MCF 10A (cell line): ENCODE measurements at regions not wholly inside any gene's neighbourhood (a gene's known extent, or its start where the extent isn't known, plus 50 kb on each side); places are given as distances from the start of the nearest gene placed in this dataset.

ENCODE experiments used
- BruUV-seq: library from RNA; stranded (reverse); fragments of 400-500 nt; replicated peaks from 2 replicates; lab custom pipeline; 2021; lab: Mats Ljungman, UMichigan
- CTCF ChIA-PET: fragments of 300-600 bp; sonication (Branson Sonifier 250); formaldehyde crosslinking; extraction: SDS; loops from one replicate; lab custom pipeline; 2021; ENCODE audit warnings: antibody characterized with exemption, inconsistent platforms; lab: Yijun Ruan, JAX
- POLR2A ChIA-PET: fragments of 300-600, 350-650 bp; sonication (Branson Sonifier 250); formaldehyde crosslinking; extraction: SDS; loops from one replicate; lab custom pipeline; 2020; ENCODE audit warnings: antibody characterized with exemption, inconsistent platforms; lab: Yijun Ruan, JAX
- DNase-seq: peaks from one replicate; pipeline ENCODE4 v3.0.0-alpha.2; 2018; ENCODE audit not compliant: unreplicated experiment
- H3K27ac Mint-ChIP-seq: one replicate; pipeline ENCODE4 v1.8.0; 2022; ENCODE audit warnings: mild to moderate bottlenecking, low read depth, mixed read lengths; ENCODE audit not compliant: unreplicated experiment
- H3K27me3 Mint-ChIP-seq: one replicate; pipeline ENCODE4 v1.8.0; 2022; ENCODE audit warnings: mixed read lengths; ENCODE audit not compliant: insufficient read depth, unreplicated experiment
- H3K36me3 Mint-ChIP-seq: one replicate; pipeline ENCODE4 v1.8.0; 2022; ENCODE audit warnings: mild to moderate bottlenecking, moderate library complexity, mixed read lengths; ENCODE audit not compliant: insufficient read depth, unreplicated experiment
- H3K4me1 Mint-ChIP-seq: one replicate; pipeline ENCODE4 v1.8.0; 2022; ENCODE audit warnings: mixed read lengths; ENCODE audit not compliant: insufficient read depth, unreplicated experiment
- H3K4me3 Mint-ChIP-seq: one replicate; pipeline ENCODE4 v1.8.0; 2022; ENCODE audit warnings: mild to moderate bottlenecking, moderate library complexity, mixed read lengths; ENCODE audit not compliant: unreplicated experiment
- H3K9me3 Mint-ChIP-seq: one replicate; pipeline ENCODE4 v1.8.0; 2022; ENCODE audit warnings: mixed read lengths; ENCODE audit not compliant: unreplicated experiment
- intact Hi-C: fragments of 100-400 bp; cut with micrococcal nuclease; formaldehyde crosslinking; loops from 2 replicates; pipeline ENCODE4 v1.14.1; 2022
- TF ChIP-seq, protein P1 (sequence below): fragments of 200-600 bp; IDR thresholded peaks from one replicate; pipeline ENCODE4 v1.8.0; 2022; ENCODE audit warnings: antibody characterized with exemption, mild to moderate bottlenecking; ENCODE audit not compliant: unreplicated experiment

DNA sequence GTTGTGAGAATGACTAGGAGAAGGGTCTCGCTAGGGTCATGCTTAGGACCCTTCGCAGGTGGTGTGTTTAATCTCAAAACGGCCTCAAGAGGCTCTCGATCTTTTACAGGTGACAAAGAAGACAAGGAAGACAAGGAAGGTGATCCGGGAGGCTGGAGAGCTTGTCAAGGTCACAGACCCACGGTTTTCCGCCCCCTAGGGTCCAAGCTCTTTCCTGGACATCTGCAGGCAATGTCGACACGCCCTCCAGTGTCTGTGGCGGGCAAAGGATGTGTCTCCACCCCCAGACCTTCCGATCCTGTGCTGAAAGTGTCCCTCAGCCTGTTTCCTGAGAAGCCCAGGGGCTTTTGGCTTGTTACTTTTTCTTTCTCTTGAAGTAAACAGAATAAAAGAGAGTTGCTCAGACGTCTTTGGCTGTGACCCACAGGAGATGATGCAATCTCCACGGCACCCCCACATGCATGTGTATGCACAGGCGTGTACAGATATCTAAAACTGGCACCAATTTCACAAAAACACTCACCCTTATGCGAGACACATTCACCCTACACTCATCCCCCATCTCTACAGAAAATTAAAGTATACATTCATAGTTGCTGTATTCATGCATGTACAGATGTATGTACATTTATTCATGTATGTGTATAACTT lies 108.8 kb downstream of the KLF13 start:
- Mint-ChIP-seq H3K36me3 (no peaks in the 10 kb centered on the region), H3K4me3 (peak overlapping the region; percentile 26), H3K27ac (peak overlapping the region; percentile 90), H3K4me1 (peaks cover 15% of the 10 kb centered on the region), H3K9me3 (no peaks in the 10 kb centered on the region), H3K27me3 (no peaks in the 10 kb centered on the region)
- TF ChIP-seq, protein P1, sequence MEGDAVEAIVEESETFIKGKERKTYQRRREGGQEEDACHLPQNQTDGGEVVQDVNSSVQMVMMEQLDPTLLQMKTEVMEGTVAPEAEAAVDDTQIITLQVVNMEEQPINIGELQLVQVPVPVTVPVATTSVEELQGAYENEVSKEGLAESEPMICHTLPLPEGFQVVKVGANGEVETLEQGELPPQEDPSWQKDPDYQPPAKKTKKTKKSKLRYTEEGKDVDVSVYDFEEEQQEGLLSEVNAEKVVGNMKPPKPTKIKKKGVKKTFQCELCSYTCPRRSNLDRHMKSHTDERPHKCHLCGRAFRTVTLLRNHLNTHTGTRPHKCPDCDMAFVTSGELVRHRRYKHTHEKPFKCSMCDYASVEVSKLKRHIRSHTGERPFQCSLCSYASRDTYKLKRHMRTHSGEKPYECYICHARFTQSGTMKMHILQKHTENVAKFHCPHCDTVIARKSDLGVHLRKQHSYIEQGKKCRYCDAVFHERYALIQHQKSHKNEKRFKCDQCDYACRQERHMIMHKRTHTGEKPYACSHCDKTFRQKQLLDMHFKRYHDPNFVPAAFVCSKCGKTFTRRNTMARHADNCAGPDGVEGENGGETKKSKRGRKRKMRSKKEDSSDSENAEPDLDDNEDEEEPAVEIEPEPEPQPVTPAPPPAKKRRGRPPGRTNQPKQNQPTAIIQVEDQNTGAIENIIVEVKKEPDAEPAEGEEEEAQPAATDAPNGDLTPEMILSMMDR = peak; percentile 50
- intact Hi-C loops = loop anchor here (1.0 to 2.0 kb wide), 4 partner anchors 53 to 220 kb away; partner anchors contain the start of gene KLF13
- ChIA-PET POLR2A (interaction anchor here (0.6 to 2.6 kb wide), 18 partner anchors 10 to 220 kb away, joined by 3 to 13 read pairs (median 4); partner anchors contain the start of gene KLF13), CTCF (interaction anchor here (0.6 to 9.0 kb wide), 22 partner anchors 16 to 813 kb away, joined by 3 to 116 read pairs (median 4); partner anchors contain the start of gene KLF13)
- peak; percentile 89 for DNase-seq
- BruUV-seq = no TSS peak

DNA sequence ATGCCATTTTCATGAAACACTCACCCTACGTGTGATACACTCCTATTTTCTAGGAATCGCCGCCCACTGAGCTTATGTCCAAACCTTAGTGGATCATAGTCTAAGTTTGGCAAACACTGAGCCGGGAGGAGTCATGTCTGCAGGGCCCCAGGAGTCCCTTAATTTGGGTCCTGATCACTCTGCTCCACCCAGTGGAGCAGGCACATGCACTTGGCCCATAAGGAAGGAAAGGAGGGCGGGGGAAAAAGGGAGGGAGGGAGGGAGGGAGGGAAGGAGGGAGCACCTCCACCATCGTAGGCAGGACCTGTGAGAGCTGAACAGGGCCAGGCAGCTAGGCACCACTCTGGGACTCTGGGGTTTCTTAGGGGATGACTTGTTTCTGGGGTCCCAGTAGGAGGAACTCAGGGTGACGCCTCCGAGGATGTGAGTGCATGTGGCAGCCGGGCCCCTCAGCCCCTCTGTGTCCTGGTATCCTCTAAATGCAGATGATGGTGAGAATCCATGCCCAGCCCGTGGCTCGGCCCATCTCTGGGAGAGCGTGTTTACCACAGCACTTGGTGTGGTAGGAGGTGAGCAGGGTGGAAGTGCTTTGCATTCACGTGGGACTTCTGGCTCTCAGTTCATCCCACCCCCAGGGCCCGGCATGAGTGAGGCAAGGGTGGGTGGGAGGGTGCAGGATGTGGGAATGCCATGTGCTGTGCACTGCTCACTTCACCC lies 109.4 kb downstream of the KLF13 start:
- POLR2A ChIA-PET = interaction anchor here (0.6 to 2.6 kb wide), 15 partner anchors 10 to 221 kb away, joined by 3 to 13 read pairs (median 4); partner anchors contain the start of gene KLF13
- CTCF ChIA-PET = interaction anchor here (0.5 to 9.0 kb wide), 12 partner anchors 17 to 634 kb away, joined by 3 to 116 read pairs (median 5); no protein-coding TSS in a partner anchor
- Mint-ChIP-seq H3K4me1 (peaks cover 15% of the 10 kb centered on the region), H3K9me3 (no peaks in the 10 kb centered on the region), H3K27me3 (no peaks in the 10 kb centered on the region), H3K4me3 (peak overlapping the region; percentile 26), H3K27ac (peak overlapping the region; percentile 90), H3K36me3 (no peaks in the 10 kb centered on the region)
- no TSS peak for BruUV-seq
- intact Hi-C loops = loop anchor here (1.0 to 2.0 kb wide), 4 partner anchors 52 to 221 kb away; partner anchors contain the start of gene KLF13
- TF ChIP-seq, protein P1 = no peak
- peak; percentile 72 for DNase-seq

DNA sequence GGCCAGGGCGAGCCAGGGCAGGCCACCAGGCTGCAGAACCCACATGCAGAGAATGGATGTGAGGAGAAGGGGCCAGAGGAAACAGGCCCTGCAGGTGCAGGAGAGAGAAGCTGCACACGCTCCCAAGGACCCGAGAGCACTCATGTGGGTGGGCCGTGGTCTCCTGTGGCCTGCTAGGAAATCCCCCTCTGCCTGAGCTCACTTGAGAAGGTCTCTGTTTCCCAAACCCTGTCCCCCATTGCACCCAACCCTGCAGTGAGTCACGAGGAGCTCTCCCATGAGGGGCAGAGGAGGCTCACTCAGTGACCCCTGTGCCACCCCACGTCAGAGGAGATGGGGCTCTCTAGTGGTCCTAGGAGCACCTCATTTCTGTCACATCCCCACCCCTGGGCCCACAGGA lies 111.1 kb downstream of the KLF13 start:
- DNase-seq = no peak
- CTCF ChIA-PET = interaction anchor here (1.0 to 9.0 kb wide), 7 partner anchors 20 to 237 kb away, joined by 3 to 116 read pairs (median 5); no protein-coding TSS in a partner anchor
- TF ChIP-seq, protein P1 = no peak
- intact Hi-C loops = no loop called here
- H3K27ac Mint-ChIP-seq = no peak overlapping the region
- BruUV-seq = no TSS peak
- no peaks in the 10 kb centered on the region for H3K27me3 Mint-ChIP-seq
- POLR2A ChIA-PET = interaction anchor here (0.9 to 1.1 kb wide), 3 partner anchors 21 to 447 kb away, joined by 3 read pairs; no protein-coding TSS in a partner anchor
- no peak overlapping the region for H3K4me3 Mint-ChIP-seq
- H3K4me1 Mint-ChIP-seq = peaks cover 23% of the 10 kb centered on the region
- no peaks in the 10 kb centered on the region for H3K9me3 Mint-ChIP-seq
- no peaks in the 10 kb centered on the region for H3K36me3 Mint-ChIP-seq
